Stomach (tissue), 8 donors: ENCODE measurements at regions not wholly inside any gene's neighbourhood (a gene's known extent, or its start where the extent isn't known, plus 50 kb on each side); places are given as distances from the start of the nearest gene placed in this dataset.

Experiments
- DNase-seq, 2 donors: peaks; one replicate each; pipeline versions ENCODE4 v3.0.0 to v3.0.0-alpha.2; 2013 to 2019
- H3K27ac ChIP-seq, 5 donors: fragments of 200-600 bp in 4 of 5; sonication (generic) in 4 of 5; one replicate each; pipeline ENCODE4 v1.5.1; 2013 to 2019; ENCODE audit warnings: mild to moderate bottlenecking in 1 of 5, moderate library complexity in 1 of 5
- H3K27me3 ChIP-seq, 3 donors: fragments of 200-600 bp; sonication (generic); one replicate each; pipeline ENCODE4 v1.5.1; 2017 to 2019; ENCODE audit warnings: mixed run types in 1 of 3
- H3K36me3 ChIP-seq, 4 donors: fragments of 200-600 bp; sonication (generic); 1 replicate in 3 of 4; 2 replicates in 1 of 4; pipeline ENCODE4 v1.5.1; 2016 to 2019
- H3K4me1 ChIP-seq, 4 donors: fragments of 200-600 bp; sonication (generic); one replicate each; pipeline ENCODE4 v1.5.1; 2016 to 2019
- H3K4me3 ChIP-seq, 4 donors: fragments of 200-600 bp; sonication (generic) in 3 of 4; one replicate each; pipeline ENCODE4 v1.5.1; 2016 to 2019; ENCODE audit warnings: mild to moderate bottlenecking in 1 of 4
- H3K9me3 ChIP-seq, 4 donors: fragments of 200-600 bp; sonication (generic); one replicate each; pipeline ENCODE4 v1.5.1; 2016 to 2019
- CTCF ChIP-seq, 7 experiments: fragments of 450-650 bp in 4 of 7; fragments of 200-600 bp in 3 of 7; sonication (generic) in 3 of 7; IDR thresholded peaks; one replicate each; pipeline ENCODE4 v1.5.1; 2016 to 2019; ENCODE audit warnings: antibody characterized with exemption in 7 of 7, control low read depth in 2 of 7, mild to moderate bottlenecking in 1 of 7
- EP300 ChIP-seq: sonication (generic); formaldehyde crosslinking; IDR thresholded peaks from one replicate; pipeline ENCODE4 v1.6.1; 2017; ENCODE audit warnings: antibody characterized with exemption
- POLR2A ChIP-seq, 4 donors: fragments of 450-650 bp; IDR thresholded peaks; one replicate each; pipeline ENCODE4 v1.6.1; 2016; ENCODE audit warnings: antibody characterized with exemption in 4 of 4, control low read depth in 2 of 4, mild to moderate bottlenecking in 1 of 4, moderate library complexity in 1 of 4
- POLR2AphosphoS5 ChIP-seq, 3 donors: sonication (generic); formaldehyde crosslinking; IDR thresholded peaks; one replicate each; pipeline ENCODE4 v1.6.1; 2016; ENCODE audit warnings: antibody characterized with exemption in 3 of 3
- WGBS, 5 donors: extraction: QIAGEN DNeasy Blood & Tissue Kit in 3 of 5; methylation state at CpG; one replicate each; pipeline versions ENCODE4 v1.1.5 to v1.1.7; 2013 to 2018; 5-methylcytosine and 5-hydroxymethylcytosine counted together
- intact Hi-C: fragments of 100-400 bp; cut with DNase I; formaldehyde crosslinking; loops from one replicate; pipeline ENCODE4 v1.15.1; 2023; ENCODE audit warnings: low total_unique reads
- donor health status: healthy with polysubstance abuse.
- donor health status: Bipolar disorder and iron deficiency.
- donor health status: healthy.

GRCh38 chr3:98650971-98651779, 57.8 kb upstream of the CPOX start:
- TF ChIP-seq EP300 (no peak), CTCF (IDR thresholded peaks at IDR 0.05) (no peak), POLR2AphosphoS5 (IDR thresholded peaks at IDR 0.05) (no peak), POLR2A (IDR thresholded peaks at IDR 0.05) (no peak)
- Histone ChIP-seq H3K4me1 (no peaks in the 10 kb centered on the region), H3K36me3 (no peaks in the 10 kb centered on the region), H3K27ac (no peak overlapping the region), H3K4me3 (no peak overlapping the region), H3K27me3 (no peaks in the 10 kb centered on the region), H3K9me3 (no peaks in the 10 kb centered on the region)
- intact Hi-C loops = no loop called here
- WGBS, 5 donors = 67 to 81% (median 77%) methylated on average over 3 of the region's 3 CpGs
- DNase-seq = no peak

GRCh38 chr3:98651780-98652077, 58.3 kb upstream of the CPOX start:
- DNase-seq = no peak
- intact Hi-C loops = no loop called here
- Histone ChIP-seq H3K4me1 (no peaks in the 10 kb centered on the region), H3K9me3 (no peaks in the 10 kb centered on the region), H3K27ac (no peak overlapping the region), H3K27me3 (peaks cover 0 to 1% (median 0%) of the 10 kb centered on the region in 3 donors), H3K4me3 (no peak overlapping the region), H3K36me3 (no peaks in the 10 kb centered on the region)
- TF ChIP-seq POLR2A (IDR thresholded peaks at IDR 0.05) (no peak), POLR2AphosphoS5 (IDR thresholded peaks at IDR 0.05) (no peak), CTCF (IDR thresholded peaks at IDR 0.05) (no peak), EP300 (no peak)

- H3K27ac ChIP-seq = no peak overlapping the region
- intact Hi-C loops = no loop called here
- TF ChIP-seq EP300 = no peak
- no peak for TF ChIP-seq POLR2A (IDR thresholded peaks at IDR 0.05)
- no peak for TF ChIP-seq POLR2AphosphoS5 (IDR thresholded peaks at IDR 0.05)
- TF ChIP-seq CTCF (IDR thresholded peaks at IDR 0.05) = no peak
- no peak overlapping the region for H3K4me3 ChIP-seq
- peaks cover 0 to 12% (median 0%) of the 10 kb centered on the region in 3 donors for H3K27me3 ChIP-seq
- 22 to 36% (median 26%) methylated on average over 3 of the region's 3 CpGs for WGBS, 5 donors
- DNase-seq = peak in 1 of 2 donors; percentile 41
- peaks cover 0 to 7% (median 3%) of the 10 kb centered on the region in 4 donors for H3K4me1 ChIP-seq
- no peaks in the 10 kb centered on the region for H3K36me3 ChIP-seq
- no peaks in the 10 kb centered on the region for H3K9me3 ChIP-seq
Measured at GRCh38 chr3:98655666-98656065, 62.3 kb upstream of the CPOX start.

- intact Hi-C loops = no loop called here
- 3 to 13% (median 6%) methylated on average over 23 to 25 of the region's 25 CpGs for WGBS, 5 donors
- Histone ChIP-seq H3K4me3 (peak overlapping the region in 1 of 4 donors; percentile 21), H3K27ac (no peak overlapping the region), H3K4me1 (peaks cover 0 to 7% (median 3%) of the 10 kb centered on the region in 4 donors), H3K27me3 (peaks cover 0 to 12% (median 0%) of the 10 kb centered on the region in 3 donors), H3K9me3 (no peaks in the 10 kb centered on the region), H3K36me3 (no peaks in the 10 kb centered on the region)
- TF ChIP-seq POLR2AphosphoS5 (IDR thresholded peaks at IDR 0.05) (peak in 1 of 3 donors; percentile 18), CTCF (IDR thresholded peaks at IDR 0.05) (peak in 4 of 7 experiments; percentile 13 to 43 (median 30)), POLR2A (IDR thresholded peaks at IDR 0.05) (no peak)
- peak; percentile 70 to 71 for DNase-seq
Measured at GRCh38 chr3:98657457-98657856, 64.0 kb upstream of the CPOX start.
